SK-N-SH treated with all-trans-retinoic acid at 6 μM for 48 hours (cell line): ENCODE measurements at regions not wholly inside any gene's neighbourhood (a gene's known extent, or its start where the extent isn't known, plus 50 kb on each side); places are given as distances from the start of the nearest gene placed in this dataset.

Experiments
- ATAC-seq: fragments of 200-7000 bp; cut with Tn5 transposase; 3 replicates; pipeline ENCODE4 v1.9.1; 2020; ENCODE audit warnings: mild to moderate bottlenecking, moderate library complexity
- ARNTL ChIP-seq: fragments of 450-650 bp; formaldehyde crosslinking; IDR thresholded peaks from 2 replicates; pipeline ENCODE4 v1.5.0; 2020; ENCODE audit warnings: low read depth, mild to moderate bottlenecking, moderate library complexity, borderline replicate concordance
- BACH2 ChIP-seq: fragments of 250-450 bp; sonication (Bioruptor Pico); IDR thresholded peaks from 2 replicates; pipeline ENCODE4 v1.9.0; 2021; ENCODE audit warnings: mild to moderate bottlenecking, borderline replicate concordance
- CREB5 ChIP-seq: fragments of 250-450 bp; sonication (Bioruptor Pico); IDR thresholded peaks from 2 replicates; pipeline ENCODE4 v1.5.1; 2020; ENCODE audit warnings: low read depth, mild to moderate bottlenecking, moderate library complexity
- CSDC2 ChIP-seq: fragments of 250-450 bp; sonication (Bioruptor Pico); IDR thresholded peaks from 2 replicates; pipeline ENCODE4 v1.5.0; 2020; ENCODE audit warnings: mild to moderate bottlenecking, moderate library complexity
- CSRNP3 ChIP-seq: fragments of 250-450 bp; sonication (Bioruptor Pico); IDR thresholded peaks from 2 replicates; pipeline ENCODE4 v1.5.1; 2021; ENCODE audit warnings: mild to moderate bottlenecking, moderate library complexity
- ISL1 ChIP-seq: fragments of 250-450 bp; sonication (Bioruptor Pico); IDR thresholded peaks from 2 replicates; pipeline ENCODE4 v2.1.2; 2022; ENCODE audit warnings: mild to moderate bottlenecking, moderate library complexity
- OSR1 ChIP-seq: fragments of 250-450 bp; sonication (Bioruptor Pico); IDR thresholded peaks from 2 replicates; pipeline ENCODE4 v1.8.0; 2022; ENCODE audit warnings: moderate library complexity, mild to moderate bottlenecking, inconsistent platforms
- PATZ1 ChIP-seq: fragments of 250-450 bp; sonication (Bioruptor Pico); IDR thresholded peaks from 2 replicates; pipeline ENCODE4 v1.8.0; 2020; ENCODE audit warnings: mild to moderate bottlenecking, moderate library complexity, borderline replicate concordance
- POU6F1 ChIP-seq: fragments of 250-450 bp; sonication (Bioruptor Pico); IDR thresholded peaks from 2 replicates; pipeline ENCODE4 v1.8.0; 2021; ENCODE audit warnings: low read depth, mild to moderate bottlenecking, moderate library complexity, borderline replicate concordance
- SNAI2 ChIP-seq: fragments of 250-450 bp; sonication (Bioruptor Pico); IDR thresholded peaks from 2 replicates; pipeline ENCODE4 v1.5.0; 2020; ENCODE audit warnings: mild to moderate bottlenecking, moderate library complexity
- TCF4 ChIP-seq: fragments of 250-450 bp; sonication (Bioruptor Pico); IDR thresholded peaks from 2 replicates; pipeline ENCODE4 v1.8.0; 2021; ENCODE audit warnings: mild to moderate bottlenecking, moderate library complexity, borderline replicate concordance
- TSHZ2 ChIP-seq: fragments of 250-450 bp; sonication (Bioruptor Pico); IDR thresholded peaks from 2 replicates; pipeline ENCODE4 v1.5.0; 2020; ENCODE audit warnings: mild to moderate bottlenecking, moderate library complexity
- ZNF70 ChIP-seq: fragments of 450-650 bp; formaldehyde crosslinking; IDR thresholded peaks from 2 replicates; pipeline ENCODE4 v1.5.0; 2020; ENCODE audit warnings: mild to moderate bottlenecking, moderate library complexity
- ZNF8 ChIP-seq: fragments of 450-650 bp; formaldehyde crosslinking; IDR thresholded peaks from 2 replicates; pipeline ENCODE4 v1.5.0; 2020; ENCODE audit warnings: mild to moderate bottlenecking, moderate library complexity

GRCh38 chr3:55296030-55296429 is 191.1 kb downstream of the WNT5A start:
- ATAC-seq, result peak; percentile 85
- TF ChIP-seq CSRNP3 (CRISPR knock-in tag) (no peak), ZNF8 (peak; percentile 85)

GRCh38 chr3:55294557-55294956 is 192.5 kb downstream of the WNT5A start:
- TF ChIP-seq TSHZ2 (CRISPR knock-in tag) (no peak), ARNTL (no peak)

GRCh38 chr3:55292360-55292759 is 194.7 kb downstream of the WNT5A start:
- no peak for ATAC-seq
- TF ChIP-seq SNAI2 (CRISPR knock-in tag) (no peak), OSR1 (no peak), TCF4 (CRISPR knock-in tag) (no peak), ZNF70 (CRISPR knock-in tag) (no peak), POU6F1 (CRISPR knock-in tag) (no peak), ZNF8 (no peak), BACH2 (no peak), ISL1 (CRISPR knock-in tag) (no peak)

More at GRCh38 chr3:55294557-55294956, 192.5 kb downstream of the WNT5A start:
- ATAC-seq, result no peak

- no peak for TF ChIP-seq ISL1 (CRISPR knock-in tag)
- no peak for ATAC-seq
Measured at GRCh38 chr3:55288657-55289056, 198.4 kb downstream of the WNT5A start.

GRCh38 chr3:55286693-55287092 is 200.4 kb downstream of the WNT5A start:
- TF ChIP-seq OSR1 (no peak), CSDC2 (CRISPR knock-in tag) (no peak), CSRNP3 (CRISPR knock-in tag) (no peak)
- ATAC-seq, result no peak

- ATAC-seq, result no peak
- no peak for TF ChIP-seq ISL1 (CRISPR knock-in tag)
- no peak for TF ChIP-seq CREB5 (CRISPR knock-in tag)
- TF ChIP-seq TSHZ2 (CRISPR knock-in tag), result no peak
- no peak for TF ChIP-seq PATZ1 (CRISPR knock-in tag)
Measured at GRCh38 chr3:55285156-55285555, 201.9 kb downstream of the WNT5A start.
